ENCODE measurements at regions not wholly inside any gene's neighbourhood (a gene's known extent, or its start where the extent isn't known, plus 50 kb on each side); places are given as distances from the start of the nearest gene placed in this dataset.

DNA sequence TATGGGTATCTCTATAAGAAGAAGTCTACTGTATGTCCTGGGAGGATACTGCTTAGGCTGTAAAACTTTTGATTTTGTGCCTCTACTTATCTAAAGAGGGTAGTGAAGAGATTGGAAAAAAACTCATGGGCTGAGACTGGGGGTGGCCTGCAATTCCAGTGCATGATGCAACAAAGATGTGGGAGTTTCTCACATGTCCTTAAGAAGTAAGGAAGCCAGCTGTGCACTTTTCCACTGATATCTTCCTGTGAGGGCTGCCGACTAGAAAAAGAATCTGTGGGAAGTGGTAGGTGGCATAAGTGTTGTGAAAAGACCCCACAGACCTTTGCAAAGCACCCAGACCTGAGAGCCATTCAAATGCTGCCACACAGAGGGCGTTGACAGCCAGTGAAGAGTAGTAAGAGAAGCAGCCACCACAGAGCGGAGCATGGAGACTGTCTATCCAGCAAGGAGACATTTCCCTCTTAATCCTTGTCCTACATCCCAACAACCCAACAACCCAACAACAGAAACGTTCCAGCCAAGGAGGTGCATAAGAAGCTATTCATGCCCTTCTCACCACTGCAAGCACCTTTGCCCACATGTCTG is 65.1 kb downstream of the PFDN4 start:
- TF ChIP-seq, protein P1, sequence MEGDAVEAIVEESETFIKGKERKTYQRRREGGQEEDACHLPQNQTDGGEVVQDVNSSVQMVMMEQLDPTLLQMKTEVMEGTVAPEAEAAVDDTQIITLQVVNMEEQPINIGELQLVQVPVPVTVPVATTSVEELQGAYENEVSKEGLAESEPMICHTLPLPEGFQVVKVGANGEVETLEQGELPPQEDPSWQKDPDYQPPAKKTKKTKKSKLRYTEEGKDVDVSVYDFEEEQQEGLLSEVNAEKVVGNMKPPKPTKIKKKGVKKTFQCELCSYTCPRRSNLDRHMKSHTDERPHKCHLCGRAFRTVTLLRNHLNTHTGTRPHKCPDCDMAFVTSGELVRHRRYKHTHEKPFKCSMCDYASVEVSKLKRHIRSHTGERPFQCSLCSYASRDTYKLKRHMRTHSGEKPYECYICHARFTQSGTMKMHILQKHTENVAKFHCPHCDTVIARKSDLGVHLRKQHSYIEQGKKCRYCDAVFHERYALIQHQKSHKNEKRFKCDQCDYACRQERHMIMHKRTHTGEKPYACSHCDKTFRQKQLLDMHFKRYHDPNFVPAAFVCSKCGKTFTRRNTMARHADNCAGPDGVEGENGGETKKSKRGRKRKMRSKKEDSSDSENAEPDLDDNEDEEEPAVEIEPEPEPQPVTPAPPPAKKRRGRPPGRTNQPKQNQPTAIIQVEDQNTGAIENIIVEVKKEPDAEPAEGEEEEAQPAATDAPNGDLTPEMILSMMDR (IDR thresholded peaks at IDR 0.05; ENCODE audit: low read depth, low read length): no peak
- DNase-seq (ENCODE audit: low read depth in 1 of 2, low spot score in 1 of 2): peak in 1 of 2 donors; percentile 74
- H3K27ac ChIP-seq: no peak overlapping the region
- H3K36me3 ChIP-seq: no peaks in the 10 kb centered on the region
- no peaks in the 10 kb centered on the region for H3K27me3 ChIP-seq
- H3K4me1 ChIP-seq (ENCODE audit: low read depth): peaks cover 5% of the 10 kb centered on the region
- H3K9me3 ChIP-seq (ENCODE audit: low read depth): no peaks in the 10 kb centered on the region
- no peak overlapping the region for H3K4me3 ChIP-seq

DNA sequence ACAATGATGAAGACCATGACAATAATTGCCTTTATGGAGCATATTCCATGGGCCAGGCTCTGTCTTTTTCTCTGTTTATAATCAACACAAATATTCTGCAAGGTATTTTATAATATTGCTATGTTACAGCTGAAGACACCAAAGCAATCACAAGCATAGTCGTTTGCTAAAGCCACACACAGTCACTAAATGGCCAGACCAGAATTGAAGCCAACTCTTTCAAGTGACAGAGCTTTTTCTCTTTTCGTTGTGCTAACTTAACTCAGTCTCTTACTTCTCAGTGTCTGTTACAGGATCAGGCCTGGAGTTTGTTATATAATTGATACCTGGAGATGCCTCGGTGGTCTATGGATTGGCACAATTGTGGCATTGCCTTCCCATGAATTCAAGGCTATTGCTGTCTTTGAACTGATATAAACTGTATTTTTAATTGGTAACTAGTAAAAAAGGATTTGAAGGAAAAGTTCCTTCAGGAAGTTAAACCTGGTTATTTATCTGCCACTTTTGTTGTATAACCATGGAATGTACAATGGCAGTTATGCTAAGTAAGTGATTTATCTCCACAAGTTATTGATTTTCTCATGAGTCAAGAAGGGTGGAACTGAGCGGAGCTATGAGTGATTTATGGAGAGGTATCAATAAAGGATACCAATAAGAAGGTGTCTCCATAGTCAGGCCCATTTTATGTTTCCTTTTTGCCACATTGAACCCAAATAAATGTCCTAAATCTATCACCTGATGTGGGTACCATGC is 67.6 kb downstream of the PFDN4 start:
- TF ChIP-seq, protein P1 (IDR thresholded peaks at IDR 0.05; ENCODE audit: low read depth, low read length): no peak
- no peaks in the 10 kb centered on the region for H3K36me3 ChIP-seq
- no peaks in the 10 kb centered on the region for H3K9me3 ChIP-seq (ENCODE audit: low read depth)
- no peak overlapping the region for H3K27ac ChIP-seq
- no peak for DNase-seq (ENCODE audit: low read depth in 1 of 2, low spot score in 1 of 2)
- no peaks in the 10 kb centered on the region for H3K27me3 ChIP-seq
- H3K4me3 ChIP-seq: no peak overlapping the region
- peaks cover 5% of the 10 kb centered on the region for H3K4me1 ChIP-seq (ENCODE audit: low read depth)

DNA sequence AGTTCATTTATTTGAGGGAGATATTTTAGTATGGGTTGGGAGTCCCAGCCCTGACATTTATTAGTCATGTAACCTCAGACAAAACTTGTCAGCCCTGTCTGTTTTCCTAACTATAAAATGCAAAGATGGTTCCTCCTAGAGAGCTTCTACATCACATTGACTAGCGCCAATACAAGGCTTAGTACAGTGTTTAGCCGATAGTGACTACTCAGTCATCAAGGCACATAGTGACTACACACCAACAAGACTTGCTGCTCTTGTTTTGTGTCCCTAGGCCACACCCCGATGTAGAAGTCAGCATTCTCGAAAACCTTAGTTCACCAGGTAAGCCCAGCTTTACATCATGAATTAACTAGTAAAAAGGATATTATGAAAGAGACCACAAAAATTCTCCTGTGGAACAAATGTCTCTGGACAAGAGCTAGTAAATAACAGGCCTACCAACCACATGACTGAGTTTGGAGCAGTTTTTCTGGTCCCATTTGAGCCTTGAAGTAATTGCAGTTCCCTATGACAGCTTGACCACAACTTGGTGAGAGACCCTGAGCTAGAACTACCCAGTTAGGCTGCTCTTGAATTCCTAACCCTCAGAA is 68.8 kb downstream of the PFDN4 start:
- TF ChIP-seq, protein P1 (IDR thresholded peaks at IDR 0.05; ENCODE audit: low read depth, low read length): no peak
- Histone ChIP-seq H3K27me3 (no peaks in the 10 kb centered on the region), H3K4me1 (ENCODE audit: low read depth) (peaks cover 5% of the 10 kb centered on the region), H3K4me3 (no peak overlapping the region), H3K36me3 (no peaks in the 10 kb centered on the region), H3K9me3 (ENCODE audit: low read depth) (no peaks in the 10 kb centered on the region), H3K27ac (no peak overlapping the region)
- no peak for DNase-seq (ENCODE audit: low read depth in 1 of 2, low spot score in 1 of 2)

DNA sequence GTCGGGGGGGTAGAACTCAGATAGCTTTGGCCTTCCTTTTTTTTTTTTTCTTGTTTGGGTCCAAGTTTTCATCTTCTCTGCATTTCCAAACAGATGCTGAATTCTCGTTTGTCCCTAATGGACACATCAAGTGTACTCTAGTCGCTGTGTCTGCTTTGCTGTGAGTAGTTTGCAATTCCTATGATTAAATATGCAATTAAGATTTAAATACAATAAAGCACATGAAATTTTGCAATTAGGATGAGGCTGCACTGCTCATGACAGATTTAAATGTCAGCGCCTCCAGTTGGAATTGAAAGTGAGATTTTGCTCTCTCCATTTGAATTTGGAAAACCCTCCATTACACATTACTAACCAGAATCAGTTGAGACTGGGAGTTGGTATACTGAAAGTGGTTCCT is 70.4 kb downstream of the PFDN4 start:
- no peak overlapping the region for H3K4me3 ChIP-seq
- H3K9me3 ChIP-seq (ENCODE audit: low read depth): no peaks in the 10 kb centered on the region
- H3K36me3 ChIP-seq: no peaks in the 10 kb centered on the region
- TF ChIP-seq, protein P1 (IDR thresholded peaks at IDR 0.05; ENCODE audit: low read depth, low read length): no peak
- H3K27me3 ChIP-seq: no peaks in the 10 kb centered on the region
- H3K4me1 ChIP-seq (ENCODE audit: low read depth): peaks cover under 1% of the 10 kb centered on the region
- no peak overlapping the region for H3K27ac ChIP-seq
- DNase-seq (ENCODE audit: low read depth in 1 of 2, low spot score in 1 of 2): no peak

DNA sequence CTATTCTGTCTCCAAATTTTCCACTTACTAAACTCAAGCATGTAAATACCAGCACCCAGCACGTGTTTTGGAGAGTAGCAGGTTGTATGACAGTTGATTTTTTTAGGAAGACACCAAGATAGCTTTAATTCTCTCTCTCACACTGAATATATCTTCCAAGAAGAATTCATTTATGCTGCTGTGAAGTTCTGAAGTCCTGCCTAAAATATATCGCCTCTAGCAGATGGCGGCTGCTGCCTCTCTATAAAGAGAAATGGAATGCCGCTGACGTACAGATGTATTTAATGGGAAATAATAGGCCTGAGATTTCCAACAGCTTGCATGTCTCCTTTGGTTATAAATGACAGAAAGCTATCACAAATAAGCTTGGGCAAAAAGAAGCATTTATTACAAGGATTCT is 74.7 kb downstream of the PFDN4 start:
- Histone ChIP-seq H3K4me1 (ENCODE audit: low read depth) (no peaks in the 10 kb centered on the region), H3K27ac (no peak overlapping the region), H3K4me3 (no peak overlapping the region), H3K36me3 (no peaks in the 10 kb centered on the region), H3K27me3 (no peaks in the 10 kb centered on the region), H3K9me3 (ENCODE audit: low read depth) (no peaks in the 10 kb centered on the region)
- DNase-seq (ENCODE audit: low read depth in 1 of 2, low spot score in 1 of 2): no peak
- TF ChIP-seq, protein P1 (IDR thresholded peaks at IDR 0.05; ENCODE audit: low read depth, low read length): no peak

Measured in cardiac muscle cell (in vitro differentiated cells and primary cell).